IMR-90 (cell line): ENCODE measurements at regions not wholly inside any gene's neighbourhood (a gene's known extent, or its start where the extent isn't known, plus 50 kb on each side); places are given as distances from the start of the nearest gene placed in this dataset.

Experiments used
- ATAC-seq: fragments of 200-7000 bp; cut with Tn5 transposase; 2 replicates; pipeline ENCODE4 v1.9.1; 2020; ENCODE audit warnings: low read depth, mild to moderate bottlenecking, moderate library complexity
- BruUV-seq: library from RNA; stranded (reverse); fragments of 400-500 nt; replicated peaks from 2 replicates; lab custom pipeline; 2021; lab: Mats Ljungman, UMichigan
- CTCF ChIA-PET: fragments of 300-600 bp; formaldehyde crosslinking; extraction: SDS; loops from one replicate; lab custom pipeline; 2021; ENCODE audit warnings: antibody characterized with exemption; lab: Yijun Ruan, JAX
- POLR2A ChIA-PET: fragments of 300-600 bp; sonication (Branson Sonifier 250); formaldehyde crosslinking; loops from one replicate; lab custom pipeline; 2022; ENCODE audit warnings: antibody characterized with exemption; ENCODE audit not compliant: unreplicated experiment; lab: Charles Lee
- DNase-seq: peaks from one replicate; pipeline ENCODE4 v3.0.0; 2013
- H2AFZ ChIP-seq: replicated peaks from 2 replicates; pipeline ENCODE3; 2013; ENCODE audit warnings: low read length, mild to moderate bottlenecking; ENCODE audit not compliant: poor library complexity
- H2AK5ac ChIP-seq: 2 replicates; pipeline ENCODE4 v1.6.1; 2013; ENCODE audit warnings: low read depth, low read length, inconsistent platforms
- H2AK9ac ChIP-seq: replicated peaks from 2 replicates; pipeline ENCODE3; 2013; ENCODE audit warnings: mild to moderate bottlenecking, low read depth, low read length, moderate library complexity; ENCODE audit not compliant: poor library complexity
- H2BK120ac ChIP-seq: 2 replicates; pipeline ENCODE4 v1.6.1; 2013; ENCODE audit warnings: low read depth, low read length, inconsistent platforms
- H2BK15ac ChIP-seq: 3 replicates; pipeline ENCODE4 v1.6.1; 2013; ENCODE audit warnings: low read depth, low read length, inconsistent platforms
- H2BK20ac ChIP-seq: 2 replicates; pipeline ENCODE4 v1.6.1; 2013; ENCODE audit warnings: low read depth, mild to moderate bottlenecking, inconsistent platforms, low read length, moderate library complexity
- H2BK5ac ChIP-seq: 2 replicates; pipeline ENCODE4 v1.6.1; 2013; ENCODE audit warnings: mild to moderate bottlenecking, low read depth, low read length, inconsistent platforms; ENCODE audit not compliant: poor library complexity, severe bottlenecking
- H3K14ac ChIP-seq: replicated peaks from 2 replicates; pipeline ENCODE4 v1.6.1; 2013; ENCODE audit warnings: low read depth, low read length, inconsistent platforms
- H3K18ac ChIP-seq: 2 replicates; pipeline ENCODE4 v1.6.1; 2013; ENCODE audit warnings: low read depth, low read length, control low read depth
- H3K23ac ChIP-seq: 2 replicates; pipeline ENCODE4 v1.6.1; 2013; ENCODE audit warnings: low read depth, low read length, inconsistent platforms
- H3K27ac ChIP-seq: 2 replicates; pipeline ENCODE4 v1.5.1; 2013; ENCODE audit warnings: mild to moderate bottlenecking, control low read depth, low read length; ENCODE audit not compliant: insufficient read depth
- H3K27me3 ChIP-seq: 2 replicates; pipeline ENCODE4 v1.6.1; 2013; ENCODE audit warnings: low read length; ENCODE audit not compliant: control insufficient read depth, insufficient read depth
- H3K36me3 ChIP-seq: 2 replicates; pipeline ENCODE4 v1.6.1; 2013; ENCODE audit warnings: low read length, mixed read lengths; ENCODE audit not compliant: control insufficient read depth, insufficient read depth
- H3K4ac ChIP-seq: 2 replicates; pipeline ENCODE4 v1.6.1; 2013; ENCODE audit warnings: low read depth, low read length, inconsistent platforms
- H3K4me1 ChIP-seq: 2 replicates; pipeline ENCODE4 v1.6.1; 2013; ENCODE audit warnings: low read length, mixed read lengths; ENCODE audit not compliant: control insufficient read depth, insufficient read depth
- H3K4me2 ChIP-seq: 2 replicates; pipeline ENCODE4 v1.6.1; 2013; ENCODE audit warnings: low read depth, mild to moderate bottlenecking, control low read depth, low read length, moderate library complexity
- H3K4me3 ChIP-seq: 2 replicates; pipeline ENCODE4 v1.5.1; 2013; ENCODE audit warnings: low read depth, mild to moderate bottlenecking, control low read depth, low read length, moderate library complexity; ENCODE audit not compliant: insufficient read depth
- H3K56ac ChIP-seq: 2 replicates; pipeline ENCODE4 v1.6.1; 2013; ENCODE audit warnings: low read length, inconsistent platforms; ENCODE audit not compliant: insufficient read depth; ENCODE audit errors: extremely low read depth
- H3K79me1 ChIP-seq, 2 experiments: 2 replicates each; pipeline ENCODE4 v1.6.1; 2013; ENCODE audit warnings: low read length in 2 of 2, inconsistent platforms in 1 of 2, low read depth in 1 of 2
- H3K9ac ChIP-seq: 2 replicates; pipeline ENCODE4 v1.6.1; 2013; ENCODE audit warnings: low read depth, low read length, control low read depth
- H3K9me1 ChIP-seq: 2 replicates; pipeline ENCODE4 v1.6.1; 2013; ENCODE audit warnings: low read length, inconsistent platforms; ENCODE audit not compliant: insufficient read depth
- H3K9me3 ChIP-seq: 2 replicates; pipeline ENCODE4 v1.6.1; 2013; ENCODE audit warnings: low read length; ENCODE audit not compliant: control insufficient read depth, insufficient read depth
- H4K20me1 ChIP-seq: 2 replicates; pipeline ENCODE4 v1.6.1; 2013; ENCODE audit warnings: low read length, inconsistent platforms; ENCODE audit not compliant: insufficient read depth
- H4K5ac ChIP-seq: 2 replicates; pipeline ENCODE4 v1.6.1; 2013; ENCODE audit warnings: mild to moderate bottlenecking, low read depth, low read length, control low read depth
- H4K8ac ChIP-seq, 2 experiments: 2 replicates each; pipeline ENCODE4 v1.6.1; 2013; ENCODE audit warnings: low read depth in 2 of 2, low read length in 2 of 2, control low read depth in 1 of 2, inconsistent platforms in 1 of 2
- H4K91ac ChIP-seq: 2 replicates; pipeline ENCODE4 v1.6.1; 2013; ENCODE audit warnings: low read depth, low read length, inconsistent platforms; ENCODE audit not compliant: insufficient read depth
- CEBPB ChIP-seq: IDR thresholded peaks from 2 replicates; pipeline ENCODE4 v1.6.1; 2012; ENCODE audit warnings: low read depth, low read length, improper control_type of control experiment
- ELK1 ChIP-seq: fragments of 150-350 bp; IDR thresholded peaks from 2 replicates; pipeline ENCODE4 v1.6.1; 2016; ENCODE audit warnings: low read depth, mild to moderate bottlenecking, low read length, moderate library complexity, borderline replicate concordance
- MAZ ChIP-seq: IDR thresholded peaks from 2 replicates; pipeline ENCODE4 v1.6.1; 2012; ENCODE audit warnings: low read depth, mild to moderate bottlenecking, low read length, improper control_type of control experiment, moderate library complexity, borderline replicate concordance
- MXI1 ChIP-seq: IDR thresholded peaks from 2 replicates; pipeline ENCODE4 v1.6.1; 2012; ENCODE audit warnings: low read depth, mild to moderate bottlenecking, low read length, moderate library complexity, borderline replicate concordance
- RAD21 ChIP-seq: IDR thresholded peaks from 2 replicates; pipeline ENCODE4 v1.6.1; 2012; ENCODE audit warnings: low read length, improper control_type of control experiment
- RCOR1 ChIP-seq: IDR thresholded peaks from 2 replicates; pipeline ENCODE4 v1.6.1; 2012; ENCODE audit warnings: mild to moderate bottlenecking, low read length, improper control_type of control experiment; ENCODE audit not compliant: insufficient replicate concordance
- WGBS, 2 experiments: methylation state at CpG; one replicate each; pipeline versions ENCODE4 v1.1.5 to v1.1.7; 2013; ENCODE audit warnings: missing lambda C conversion rate in 2 of 2; ENCODE audit not compliant: insufficient read length in 1 of 2; ENCODE audit errors: extremely low coverage in 2 of 2; 5-methylcytosine and 5-hydroxymethylcytosine counted together
- dilution Hi-C: fragments of 300-500 bp; cut with HindIII; formaldehyde crosslinking; loops from one replicate; pipeline ENCODE4 v1.14.3; 2018; ENCODE audit warnings: low sequenced_read_pairs; ENCODE audit not compliant: unreplicated experiment
- in situ Hi-C: fragments of 300-500 bp; cut with MboI; formaldehyde crosslinking; loops from 3 replicates; pipeline ENCODE4 v1.14.3; 2019; ENCODE audit warnings: low sequenced_read_pairs, inconsistent platforms, mixed read lengths
- intact Hi-C: fragments of 100-400 bp; cut with micrococcal nuclease; formaldehyde crosslinking; loops from 2 replicates; pipeline ENCODE4 v1.10.0; 2022

GRCh38 chr1:103859721-103860120 is 110.0 kb downstream of the AMY1C start:
- no peak overlapping the region for H2BK20ac ChIP-seq
- WGBS, 2 experiments = no CpG with 5 or more reads among the region's 2 CpGs
- in situ Hi-C loops (no loop called here), dilution Hi-C loops (no loop called here), intact Hi-C loops (no loop called here)
- no peak overlapping the region for H3K27ac ChIP-seq
- no peak overlapping the region for H2BK5ac ChIP-seq
- H4K5ac ChIP-seq = no peak overlapping the region
- ATAC-seq (no peak), DNase-seq (no peak)
- no TSS peak for BruUV-seq
- H2BK120ac ChIP-seq = no peak overlapping the region
- ChIA-PET POLR2A (no interaction called here), CTCF (no interaction called here)
- H2BK15ac ChIP-seq = no peak overlapping the region
- H2AK9ac ChIP-seq = no peak overlapping the region
- H3K9me1 ChIP-seq = no peaks in the 10 kb centered on the region
- no peak overlapping the region for H3K56ac ChIP-seq
- H3K14ac ChIP-seq = no peak overlapping the region
- no peak overlapping the region for H3K4me2 ChIP-seq
- H4K20me1 ChIP-seq = no peaks in the 10 kb centered on the region
- no peak overlapping the region for H3K4ac ChIP-seq
- no peaks in the 10 kb centered on the region for H3K27me3 ChIP-seq
- H4K8ac ChIP-seq = no peak overlapping the region
- no peak overlapping the region for H3K23ac ChIP-seq
- H4K91ac ChIP-seq = no peak overlapping the region
- no peak overlapping the region for H2AK5ac ChIP-seq
- no peak overlapping the region for H3K9ac ChIP-seq
- no peak for TF ChIP-seq CEBPB
- TF ChIP-seq MAZ = no peak
- TF ChIP-seq RCOR1 = no peak
- TF ChIP-seq ELK1 = no peak
- no peak for TF ChIP-seq MXI1
- TF ChIP-seq RAD21 = no peak
- no peaks in the 10 kb centered on the region for H3K4me1 ChIP-seq
- no peaks in the 10 kb centered on the region for H3K36me3 ChIP-seq
- H3K18ac ChIP-seq = no peak overlapping the region
- no peaks in the 10 kb centered on the region for H3K79me1 ChIP-seq
- H3K4me3 ChIP-seq = no peak overlapping the region
- no peaks in the 10 kb centered on the region; the same call in 1 of the 2 replicates for H3K9me3 ChIP-seq
- H2AFZ ChIP-seq = no peak overlapping the region
